HG03175 (cell line): ENCODE measurements at regions not wholly inside any gene's neighbourhood (a gene's known extent, or its start where the extent isn't known, plus 50 kb on each side); places are given as distances from the start of the nearest gene placed in this dataset.

ENCODE experiments used
- ATAC-seq: cut with Tn5 transposase; IDR thresholded peaks from one replicate; pipeline ENCODE4 v1.9.1; 2021; ENCODE audit warnings: mild to moderate bottlenecking, moderate library complexity; ENCODE audit not compliant: unreplicated experiment

DNA sequence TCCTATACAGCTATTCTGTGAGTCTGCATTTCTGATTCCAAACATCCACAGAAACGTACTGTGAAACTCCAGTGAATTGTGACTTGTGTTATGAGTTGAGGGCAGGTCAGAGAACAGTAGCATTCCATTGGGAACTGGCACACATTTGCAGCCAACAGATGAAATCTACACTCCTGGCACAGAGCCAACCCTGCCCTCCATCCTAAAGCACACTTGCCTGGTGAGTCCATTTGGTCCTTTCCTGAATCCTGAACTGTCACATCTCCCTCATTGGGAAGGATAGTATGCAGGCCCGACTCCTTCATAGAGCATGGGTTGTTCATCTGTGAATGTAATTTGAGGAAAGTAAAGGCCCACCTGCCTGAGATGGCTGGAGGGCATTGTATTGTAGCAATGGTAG is 314.3 kb upstream of the RASGRP1 start:
- ATAC-seq, result no peak

DNA sequence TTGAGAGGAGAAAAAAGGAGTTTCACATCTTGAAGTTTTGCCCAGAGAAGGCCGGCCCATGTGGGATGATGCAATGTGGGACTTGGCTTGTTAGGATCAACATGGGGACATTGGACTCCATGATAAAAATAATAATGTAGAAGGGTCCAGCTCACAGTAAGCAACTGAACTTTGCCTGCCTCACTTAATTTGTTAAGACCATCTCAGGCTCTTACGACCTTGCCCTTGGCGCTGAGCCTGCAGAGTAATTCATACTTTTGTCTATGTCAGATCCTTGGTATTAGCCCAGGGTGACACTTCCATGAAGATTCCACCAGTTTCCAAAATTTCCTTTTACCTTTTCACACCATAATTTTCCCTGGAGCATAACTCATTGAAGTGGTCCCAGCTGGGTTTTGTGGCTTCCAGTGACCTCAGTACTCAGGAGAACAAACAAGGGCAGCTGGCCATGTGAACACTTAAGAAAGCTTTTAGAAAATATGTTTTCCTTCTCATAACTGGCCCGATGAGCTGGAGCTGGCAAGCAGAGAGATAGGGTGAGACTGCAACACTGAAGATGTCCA is 315.4 kb upstream of the RASGRP1 start:
- no peak for ATAC-seq

DNA sequence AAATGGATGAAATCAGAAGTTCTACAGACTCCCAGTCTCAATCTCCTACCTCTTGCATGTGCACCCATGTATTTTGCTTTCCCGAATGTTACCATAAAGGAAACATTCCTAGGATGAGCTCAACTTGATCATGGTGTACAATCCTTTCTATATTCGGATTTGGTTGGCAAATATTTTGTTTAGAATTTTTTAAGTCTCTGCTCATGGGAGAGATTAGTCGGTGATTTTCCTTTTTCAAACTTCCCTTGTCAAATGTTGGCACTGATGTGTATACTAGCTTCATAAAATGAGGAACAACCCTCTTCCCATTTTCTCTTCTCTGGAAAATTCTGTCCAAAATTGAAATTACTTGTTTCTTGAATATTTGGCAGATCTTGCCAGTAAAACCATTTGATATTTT is 317.6 kb upstream of the RASGRP1 start:
- ATAC-seq, result no peak

DNA sequence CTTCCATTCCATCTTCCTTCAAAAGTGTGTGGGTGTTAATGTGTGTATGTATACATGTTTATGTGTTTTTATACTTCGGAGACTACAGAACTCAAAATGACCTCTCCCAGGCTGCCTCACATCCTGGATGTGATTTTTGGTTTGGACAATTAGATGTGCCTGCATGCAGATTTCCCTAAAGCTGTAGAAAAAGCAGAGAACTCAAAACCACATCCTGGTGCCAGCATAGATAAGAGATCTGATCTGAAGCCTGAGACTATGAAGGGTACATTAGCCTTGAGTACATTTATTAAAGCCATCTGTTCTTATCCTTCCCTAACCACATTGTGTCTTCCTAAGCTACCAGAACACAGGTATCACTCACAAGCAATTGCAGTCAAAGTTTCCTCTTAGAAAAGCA is 319.4 kb upstream of the RASGRP1 start:
- ATAC-seq, result no peak

DNA sequence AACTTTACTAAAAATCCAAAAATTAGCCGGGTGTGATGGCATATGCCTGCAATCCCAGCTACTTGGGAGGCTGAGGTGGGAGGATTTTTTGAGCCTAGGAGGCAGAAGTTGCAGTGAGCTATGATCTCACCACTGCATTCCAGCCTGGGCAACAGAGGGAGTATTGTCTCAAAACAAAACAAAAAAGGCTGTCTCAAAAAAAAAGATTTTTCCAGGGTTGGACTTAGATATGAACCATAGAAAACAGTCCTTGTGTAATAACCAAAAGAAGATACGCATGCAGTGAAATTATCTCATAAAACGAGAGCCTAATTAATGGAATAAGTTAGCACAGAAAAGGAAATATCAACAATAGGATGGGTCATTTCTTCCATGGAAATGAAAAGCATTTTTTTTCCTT is 320.4 kb upstream of the RASGRP1 start:
- no peak for ATAC-seq

DNA sequence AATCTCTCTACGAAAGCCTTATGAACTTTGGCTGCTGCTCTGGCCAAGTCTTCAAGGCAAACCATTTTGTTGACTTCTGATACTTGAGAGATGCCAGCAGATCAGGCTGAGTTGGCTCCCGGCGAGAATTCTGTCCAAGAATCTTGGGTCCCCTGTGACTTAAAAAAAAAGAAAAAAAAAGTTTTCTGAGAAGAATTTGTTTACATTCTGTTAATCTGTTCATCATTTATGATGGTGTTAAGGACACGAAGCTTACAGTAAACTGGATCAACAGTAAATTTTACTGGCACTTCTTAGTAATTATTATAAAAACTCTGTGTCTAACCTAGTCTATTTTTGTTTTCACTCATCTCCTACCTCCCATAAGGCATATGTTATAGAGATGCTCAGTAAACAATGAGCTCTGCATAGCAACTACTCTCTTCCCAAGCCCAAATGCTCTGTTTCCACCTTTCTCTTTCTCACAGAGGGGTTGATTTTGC is 320.9 kb upstream of the RASGRP1 start:
- no peak for ATAC-seq

DNA sequence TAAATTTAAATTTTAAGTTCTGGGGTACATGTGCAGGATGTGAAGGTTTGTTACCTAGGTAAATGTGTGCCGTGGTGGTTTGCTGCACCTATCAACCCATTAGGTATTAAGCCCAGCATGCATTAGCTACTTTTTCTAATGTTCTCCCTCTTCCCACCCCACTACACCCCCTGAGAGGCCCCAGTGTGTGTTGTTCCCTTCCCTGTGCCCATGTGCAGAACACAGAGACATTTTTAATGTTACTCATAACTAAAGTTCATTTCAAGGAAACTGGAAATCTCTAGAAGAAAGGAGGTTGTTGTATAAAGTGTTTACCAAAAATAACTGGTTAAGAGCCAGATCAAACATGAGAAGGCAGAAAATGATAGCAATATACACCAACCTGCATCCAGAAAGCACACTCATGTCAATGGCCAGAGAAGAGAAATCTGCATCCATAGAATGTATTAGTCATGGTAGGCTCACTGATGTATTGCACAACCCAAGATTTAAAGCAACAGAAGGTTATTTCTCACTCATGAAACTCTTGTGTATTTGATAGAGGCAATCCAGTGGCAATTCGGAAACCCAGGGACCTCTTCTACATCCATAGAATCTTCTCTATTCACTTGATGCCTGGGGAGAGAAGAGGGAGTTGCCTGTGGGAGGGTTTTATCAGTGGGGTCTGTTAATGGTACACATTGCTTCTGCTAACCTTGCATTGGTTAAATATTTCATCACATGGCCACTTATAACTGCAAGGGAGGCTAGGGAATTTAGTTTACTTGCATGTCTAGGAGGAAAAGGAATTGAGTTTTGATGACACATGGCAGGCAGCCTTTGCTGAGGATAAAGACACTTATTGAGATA is 321.9 kb upstream of the RASGRP1 start:
- ATAC-seq, result no peak

DNA sequence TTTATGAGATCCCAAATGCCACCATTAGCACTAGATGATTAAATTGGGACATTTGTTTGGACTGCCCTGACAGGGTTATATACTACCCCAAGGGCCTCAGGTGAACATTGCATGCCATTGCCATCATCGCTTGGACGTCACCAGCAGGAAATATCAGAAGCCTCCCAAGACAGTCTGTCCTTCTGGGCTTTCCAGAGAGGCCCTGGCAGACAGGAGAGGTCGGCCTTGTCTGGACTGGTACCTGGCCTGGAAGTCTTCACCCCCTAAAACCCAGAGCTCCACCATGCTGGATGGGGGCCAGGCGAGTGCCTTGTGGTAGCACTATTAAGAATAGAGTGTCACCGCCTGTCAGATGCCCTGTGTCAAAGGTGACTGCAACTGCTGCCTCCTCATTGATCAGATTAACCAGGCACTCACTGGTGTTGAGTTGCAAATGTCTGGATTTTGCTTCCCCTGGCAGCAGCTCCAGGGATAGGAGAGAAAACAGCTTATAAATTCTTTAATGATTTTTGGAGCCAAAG is 324.1 kb upstream of the RASGRP1 start:
- ATAC-seq, result no peak

DNA sequence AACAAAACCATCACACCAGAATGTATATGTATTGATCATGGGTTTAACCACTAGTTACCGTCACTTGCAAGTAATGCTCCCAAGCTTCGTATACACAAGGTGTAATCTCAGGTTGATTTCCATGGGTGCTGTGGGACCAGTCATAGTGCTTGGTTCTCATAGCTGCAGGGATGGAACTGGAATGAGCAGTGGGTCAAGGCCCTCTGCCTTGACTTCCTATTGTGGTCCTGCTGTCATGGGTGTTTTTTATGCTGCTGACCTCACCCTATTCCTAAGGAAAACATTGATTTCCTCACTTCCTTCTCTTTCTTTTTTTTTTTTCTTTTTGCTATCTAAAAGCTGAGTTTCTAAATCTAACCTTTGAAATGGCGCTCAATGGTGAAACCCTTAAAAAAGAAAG is 325.6 kb upstream of the RASGRP1 start:
- no peak for ATAC-seq

DNA sequence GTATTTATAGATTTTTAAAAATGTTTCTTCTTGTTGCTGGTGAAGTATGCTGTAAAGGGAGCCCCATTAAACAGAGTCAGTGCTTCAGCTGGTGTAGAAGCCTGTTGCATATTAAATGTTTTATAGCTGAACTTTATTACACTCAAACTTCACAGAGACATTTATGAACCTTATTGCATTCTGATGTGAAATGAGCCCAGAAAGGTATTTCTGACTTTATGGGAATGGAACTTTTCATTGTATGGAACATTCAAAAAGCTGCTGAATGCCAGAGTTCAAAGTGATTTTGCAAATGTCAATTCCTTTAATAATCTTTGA is 329.3 kb upstream of the RASGRP1 start:
- no peak for ATAC-seq

DNA sequence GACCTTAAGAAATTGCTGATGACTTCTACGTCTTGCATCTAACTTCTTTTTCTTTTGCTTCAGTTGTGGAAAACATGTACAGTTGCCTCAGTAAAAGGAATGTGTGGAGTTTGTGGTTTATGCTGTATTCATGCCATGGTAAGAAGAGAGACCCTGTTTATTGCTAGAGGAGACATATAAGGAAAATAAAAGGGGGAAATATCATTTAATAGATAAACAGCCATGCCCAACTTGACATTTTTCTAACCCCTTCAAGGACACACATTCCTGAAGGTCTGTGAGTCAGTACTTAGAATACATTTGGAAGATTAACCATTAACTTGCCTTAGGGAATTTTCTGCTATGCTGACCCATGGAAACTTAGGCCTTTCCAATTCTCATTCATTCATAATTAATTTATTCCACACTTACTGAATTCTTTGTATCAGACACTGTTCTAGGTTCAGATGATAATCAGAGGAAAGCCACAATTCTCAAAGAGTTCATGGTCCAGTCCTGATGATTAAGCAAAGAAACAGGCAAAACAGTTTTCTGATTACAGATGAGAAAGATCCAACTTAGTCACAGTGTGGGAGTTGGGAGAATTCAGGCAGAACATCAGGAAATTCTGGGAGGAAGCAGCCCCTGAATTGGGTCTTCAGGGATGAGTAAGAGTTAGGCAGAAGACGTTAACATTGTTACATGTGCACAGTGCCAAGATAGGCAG is 329.8 kb upstream of the RASGRP1 start:
- ATAC-seq, result no peak

DNA sequence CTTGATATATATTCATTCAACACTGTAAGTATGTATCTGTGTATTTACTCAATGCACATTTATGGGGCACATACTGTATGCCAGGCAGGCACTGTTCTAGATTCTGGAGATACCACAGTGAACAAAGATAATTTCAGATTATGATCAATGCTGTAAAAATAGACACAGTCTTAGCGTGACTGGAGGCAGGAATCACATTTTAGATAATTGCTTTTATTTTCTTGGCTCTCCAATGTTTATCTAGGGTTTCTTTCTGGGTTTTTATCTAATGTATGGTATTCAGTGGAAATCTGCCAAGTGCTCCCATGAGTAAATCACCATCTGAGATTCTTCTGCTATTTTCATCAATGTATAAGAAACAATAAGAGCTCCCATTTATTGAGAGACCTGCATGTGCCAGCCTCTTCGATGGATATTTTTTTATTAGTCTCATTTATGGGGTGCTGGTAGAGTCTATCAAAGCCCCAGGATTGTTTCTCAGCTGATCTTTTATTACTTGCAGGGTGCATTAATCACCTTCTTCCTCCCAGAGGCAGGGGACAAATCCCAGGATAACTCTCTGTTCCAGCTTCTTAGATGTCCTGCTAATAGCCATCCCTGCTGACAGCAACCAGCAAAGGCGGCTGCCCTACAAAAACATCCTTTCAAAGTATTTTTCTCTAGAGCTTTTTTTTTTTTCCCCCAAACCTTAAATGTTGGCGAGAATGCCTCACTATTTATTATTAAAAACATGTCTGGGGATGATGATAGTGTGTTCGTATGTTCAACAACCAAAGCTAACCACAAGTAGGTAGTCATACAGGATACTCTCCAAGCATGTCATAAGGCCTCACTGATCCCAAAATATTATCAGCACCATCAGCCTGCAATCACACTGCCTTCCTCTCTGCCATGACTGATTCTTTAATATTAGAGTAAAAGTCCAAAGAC is 331.0 kb upstream of the RASGRP1 start:
- no peak for ATAC-seq

DNA sequence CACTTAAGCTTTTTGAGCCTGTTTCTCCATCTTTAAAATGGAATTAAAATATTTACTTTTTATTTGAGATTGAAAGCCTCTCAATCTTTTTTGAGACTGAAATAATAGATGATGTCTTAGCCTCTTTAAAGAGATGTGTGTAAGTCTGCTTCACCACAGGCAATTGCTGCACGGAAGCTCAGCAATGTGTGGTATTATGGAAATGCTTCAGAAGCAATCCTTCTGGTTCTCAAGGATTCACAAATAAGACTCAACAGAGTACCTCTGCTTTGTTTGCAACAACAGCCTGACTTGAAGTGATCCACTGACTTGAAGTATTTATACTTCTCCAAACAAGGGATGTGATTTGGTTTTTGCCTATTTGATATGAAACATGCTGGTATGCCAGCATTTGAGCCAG is 332.0 kb upstream of the RASGRP1 start:
- ATAC-seq, result no peak

DNA sequence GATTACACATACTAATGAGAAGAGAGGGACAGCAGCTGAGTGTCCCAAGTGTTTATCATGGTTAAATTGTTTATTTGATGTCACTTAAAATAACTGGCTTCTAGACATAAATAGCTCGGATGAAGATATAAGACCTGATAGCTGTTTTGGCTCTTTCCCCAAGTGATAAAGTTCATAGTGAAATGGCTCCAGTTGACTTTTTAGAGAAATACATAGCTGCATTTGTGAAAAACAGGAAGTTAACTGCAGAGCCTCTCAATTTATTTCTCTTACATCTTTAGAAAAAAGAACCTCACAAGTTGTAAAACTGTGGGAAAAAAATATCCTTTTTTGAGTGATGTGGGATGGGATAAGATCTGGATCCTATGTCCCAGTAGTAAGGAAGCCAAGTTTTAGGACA is 332.9 kb upstream of the RASGRP1 start:
- ATAC-seq, result no peak

DNA sequence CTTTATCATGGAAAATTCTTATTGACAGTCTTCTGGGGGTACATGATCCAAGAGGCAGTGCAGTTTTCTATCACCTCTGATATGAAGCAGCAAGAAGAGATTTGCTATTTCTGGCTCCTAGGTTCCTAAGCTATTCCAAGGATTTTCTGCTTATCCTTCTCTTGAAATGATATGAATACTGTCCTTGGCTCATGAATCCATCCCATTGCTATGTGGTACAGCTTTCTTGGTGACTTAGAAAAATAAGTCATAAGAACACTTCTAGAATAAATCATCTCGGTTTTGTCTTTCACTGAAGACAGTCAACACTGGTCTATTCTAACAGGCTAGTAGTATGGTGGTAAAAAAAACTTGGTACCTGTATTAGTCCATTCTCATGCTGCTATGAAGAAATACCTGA is 333.6 kb upstream of the RASGRP1 start:
- ATAC-seq, result no peak

DNA sequence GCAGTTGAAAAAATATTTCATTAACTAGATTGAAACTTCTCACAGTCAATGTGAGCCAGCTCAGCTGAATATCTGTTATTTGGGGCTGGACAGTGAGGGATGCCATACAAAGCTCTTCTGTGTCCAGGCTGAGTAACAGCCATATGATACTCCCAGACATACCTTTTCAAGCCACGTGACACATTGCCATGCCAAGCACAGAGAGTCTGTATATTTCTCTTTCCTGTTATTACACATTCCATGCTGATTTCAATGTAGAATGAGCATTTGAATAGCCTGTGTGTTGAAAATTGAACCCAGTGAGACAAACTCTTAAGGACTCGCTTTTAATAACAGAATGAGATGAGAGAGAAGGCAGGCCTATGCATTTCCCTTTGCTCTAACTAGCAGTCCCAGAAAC is 334.7 kb upstream of the RASGRP1 start:
- no peak for ATAC-seq

DNA sequence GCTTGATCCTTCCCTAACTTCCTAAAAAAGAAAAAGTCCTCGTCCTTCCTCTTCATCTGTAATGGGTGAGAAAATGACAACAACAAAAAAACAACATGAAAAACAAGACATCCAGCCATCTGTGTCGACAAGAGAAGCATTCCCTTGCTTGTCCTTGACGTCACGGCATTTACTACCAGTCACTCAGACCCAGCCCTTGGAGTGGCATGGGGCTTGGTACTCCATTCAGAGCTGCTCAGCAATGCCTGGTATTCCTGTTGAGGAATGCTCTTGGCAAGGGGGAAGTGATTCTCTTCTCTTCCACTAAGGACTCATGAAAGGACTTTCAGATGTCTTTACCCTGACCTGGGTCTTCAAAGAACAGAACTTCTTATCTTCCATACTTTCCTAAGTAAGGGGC is 339.7 kb upstream of the RASGRP1 start:
- ATAC-seq, result no peak

DNA sequence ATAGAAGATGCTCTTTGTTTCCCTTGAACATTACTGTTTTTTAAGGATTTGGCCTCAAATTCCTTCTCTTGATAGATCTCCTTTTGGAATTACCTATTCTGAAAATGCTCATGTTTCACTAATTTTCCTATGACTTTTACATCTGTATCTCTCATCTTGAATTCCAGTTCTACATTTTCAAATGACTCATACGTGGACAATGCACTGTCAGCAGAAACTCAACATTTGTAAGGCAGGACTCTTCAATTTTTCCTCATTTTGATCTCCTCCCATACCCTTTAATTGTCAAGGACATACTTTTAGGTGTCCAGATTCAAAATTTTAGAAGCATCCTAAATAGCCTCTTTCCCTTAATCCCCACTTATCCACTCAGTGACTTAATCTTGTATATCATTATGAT is 341.0 kb upstream of the RASGRP1 start:
- ATAC-seq, result no peak

DNA sequence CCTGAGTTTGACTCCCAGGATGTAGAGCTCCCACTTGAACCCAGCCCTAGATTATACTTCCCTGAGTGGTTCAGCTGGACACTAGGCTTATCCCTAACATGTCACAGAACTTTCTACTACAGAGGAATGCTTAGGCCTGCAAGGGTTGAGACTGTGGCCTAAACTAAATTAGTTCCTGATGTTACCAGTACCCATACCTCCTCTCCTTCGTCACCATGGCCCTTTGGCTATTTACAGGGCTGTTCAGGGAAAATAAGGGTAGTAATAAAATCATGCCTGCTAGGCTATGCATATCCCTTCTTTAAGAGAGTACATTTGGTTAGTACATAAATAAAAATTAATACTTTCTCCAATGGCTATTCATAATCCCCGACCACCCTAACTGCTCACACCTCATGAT is 356.4 kb upstream of the RASGRP1 start:
- ATAC-seq, result no peak

DNA sequence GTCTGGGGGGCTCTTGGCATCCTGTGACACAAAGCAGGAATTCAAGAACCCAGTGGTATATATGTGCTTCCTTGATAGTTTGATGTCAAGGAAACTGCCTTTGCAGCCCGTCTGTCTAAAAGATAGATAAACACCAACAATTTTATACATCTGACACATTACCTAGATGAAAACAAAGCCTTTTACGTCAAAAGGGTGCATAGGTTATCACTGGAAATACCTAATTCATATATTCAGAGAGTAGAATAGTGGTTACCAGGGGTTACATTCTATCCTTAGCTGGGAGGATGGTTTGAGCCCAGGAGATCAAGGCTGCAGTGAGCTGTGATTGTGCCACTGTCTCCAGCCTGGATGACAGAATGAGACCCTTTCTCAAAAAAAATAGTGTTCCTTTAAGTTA is 356.9 kb upstream of the RASGRP1 start:
- ATAC-seq, result no peak

DNA sequence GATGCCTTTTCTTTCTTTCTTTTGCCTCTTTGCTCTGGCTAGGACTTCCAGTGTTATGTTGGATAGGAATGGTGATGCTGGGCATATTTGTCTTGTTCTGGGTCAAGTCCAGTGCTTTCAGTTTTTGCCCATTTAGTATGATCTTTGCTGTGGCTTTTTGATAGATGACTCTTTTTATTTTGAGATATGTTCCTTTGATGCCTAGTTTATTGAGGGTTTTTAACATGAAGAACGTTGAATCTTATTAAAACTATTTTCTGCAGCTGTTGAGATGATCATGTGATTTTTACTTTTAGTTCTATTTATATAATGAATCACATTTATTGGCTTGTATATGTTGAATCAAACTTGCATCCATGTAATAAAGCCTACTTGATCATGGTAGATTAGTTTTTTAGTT is 363.8 kb upstream of the RASGRP1 start:
- no peak for ATAC-seq
